ENCODE measurements at regions not wholly inside any gene's neighbourhood (a gene's known extent, or its start where the extent isn't known, plus 50 kb on each side); places are given as distances from the start of the nearest gene placed in this dataset.

- no peak for DNase-seq
- Histone ChIP-seq H3K9me3 (no peaks in the 10 kb centered on the region), H3K4me1 (no peaks in the 10 kb centered on the region)
Measured at GRCh38 chr1:55695552-55695951, 480.4 kb upstream of the USP24 start.

GRCh38 chr1:55695151-55695550 is 480.0 kb upstream of the USP24 start:
- H3K4me1 ChIP-seq, result no peaks in the 10 kb centered on the region
- H3K27me3 ChIP-seq, result no peaks in the 10 kb centered on the region
- no peaks in the 10 kb centered on the region for H3K36me3 ChIP-seq
- no peaks in the 10 kb centered on the region for H3K9me3 ChIP-seq
- DNase-seq, result no peak
- TF ChIP-seq CTCF (IDR thresholded peaks at IDR 0.05; ENCODE audit: low read depth, low read length), result no peak
- H3K4me3 ChIP-seq (ENCODE audit: low read depth, low read length), result no peak overlapping the region

More at GRCh38 chr1:55695552-55695951, 480.4 kb upstream of the USP24 start:
- Histone ChIP-seq H3K36me3 (no peaks in the 10 kb centered on the region), H3K27me3 (no peaks in the 10 kb centered on the region), H3K4me3 (ENCODE audit: low read depth, low read length) (no peak overlapping the region)
- no peak for TF ChIP-seq CTCF (IDR thresholded peaks at IDR 0.05; ENCODE audit: low read depth, low read length)

- no peaks in the 10 kb centered on the region for H3K27me3 ChIP-seq
- H3K4me1 ChIP-seq, result no peaks in the 10 kb centered on the region
- DNase-seq, result peak; percentile 31
- no peak overlapping the region for H3K4me3 ChIP-seq (ENCODE audit: low read depth, low read length)
- TF ChIP-seq CTCF (IDR thresholded peaks at IDR 0.05; ENCODE audit: low read depth, low read length), result no peak
- no peaks in the 10 kb centered on the region for H3K9me3 ChIP-seq
- no peaks in the 10 kb centered on the region for H3K36me3 ChIP-seq
Measured at GRCh38 chr1:55694310-55694801, 479.2 kb upstream of the USP24 start.

GRCh38 chr1:55692726-55693125 is 477.6 kb upstream of the USP24 start:
- Histone ChIP-seq H3K36me3 (no peaks in the 10 kb centered on the region), H3K4me3 (ENCODE audit: low read depth, low read length) (no peak overlapping the region), H3K9me3 (no peaks in the 10 kb centered on the region), H3K27me3 (no peaks in the 10 kb centered on the region), H3K4me1 (no peaks in the 10 kb centered on the region)
- DNase-seq, result no peak
- no peak for TF ChIP-seq CTCF (IDR thresholded peaks at IDR 0.05; ENCODE audit: low read depth, low read length)

GRCh38 chr1:55690366-55690765 is 475.2 kb upstream of the USP24 start:
- Histone ChIP-seq H3K4me1 (no peaks in the 10 kb centered on the region), H3K9me3 (no peaks in the 10 kb centered on the region), H3K4me3 (ENCODE audit: low read depth, low read length) (no peak overlapping the region), H3K36me3 (no peaks in the 10 kb centered on the region), H3K27me3 (no peaks in the 10 kb centered on the region)
- no peak for TF ChIP-seq CTCF (IDR thresholded peaks at IDR 0.05; ENCODE audit: low read depth, low read length)
- DNase-seq, result no peak

- Histone ChIP-seq H3K4me1 (no peaks in the 10 kb centered on the region), H3K9me3 (no peaks in the 10 kb centered on the region), H3K36me3 (no peaks in the 10 kb centered on the region), H3K27me3 (no peaks in the 10 kb centered on the region), H3K4me3 (ENCODE audit: low read depth, low read length) (no peak overlapping the region)
- no peak for DNase-seq
- TF ChIP-seq CTCF (IDR thresholded peaks at IDR 0.05; ENCODE audit: low read depth, low read length), result no peak
Measured at GRCh38 chr1:55689800-55690199, 474.6 kb upstream of the USP24 start.
